GM23248 (cell line): ENCODE measurements at regions not wholly inside any gene's neighbourhood (a gene's known extent, or its start where the extent isn't known, plus 50 kb on each side); places are given as distances from the start of the nearest gene placed in this dataset.

Experiments used
- EZH2 ChIP-seq: fragments of 200-600 bp; sonication (generic); IDR thresholded peaks from 2 replicates; pipeline ENCODE4 v1.6.1; 2018; ENCODE audit warnings: antibody characterized with exemption, mild to moderate bottlenecking; ENCODE audit not compliant: insufficient read depth, poor library complexity, severe bottlenecking
- EZH2phosphoT487 ChIP-seq: fragments of 200-600 bp; sonication (generic); IDR thresholded peaks from 2 replicates; pipeline ENCODE4 v1.6.1; 2018; ENCODE audit warnings: antibody characterized with exemption, moderate library complexity, mild to moderate bottlenecking, low read depth; ENCODE audit not compliant: insufficient read depth

- TF ChIP-seq EZH2, result no peak
- no peak for TF ChIP-seq EZH2phosphoT487
Observed at GRCh38 chr2:236934656-236935055, 151.0 kb upstream of the COPS8 start.
